ENCODE measurements at regions not wholly inside any gene's neighbourhood (a gene's known extent, or its start where the extent isn't known, plus 50 kb on each side); places are given as distances from the start of the nearest gene placed in this dataset.

- Histone ChIP-seq H3K36me3 (replicated peaks; ENCODE audit: control insufficient read depth, insufficient read depth, low read length) (no peaks in the 10 kb centered on the region), H3K27me3 (ENCODE audit: control insufficient read depth, insufficient read depth, low read length) (no peaks in the 10 kb centered on the region), H3K4me3 (ENCODE audit: insufficient read depth, low read depth, low read length) (no peak overlapping the region)
- no peak for DNase-seq
Observed at GRCh38 chr5:167553511-167553910, 737.9 kb upstream of the WWC1 start.

GRCh38 chr5:167554564-167555290 is 736.7 kb upstream of the WWC1 start:
- Histone ChIP-seq H3K4me3 (ENCODE audit: insufficient read depth, low read depth, low read length) (no peak overlapping the region), H3K36me3 (replicated peaks; ENCODE audit: control insufficient read depth, insufficient read depth, low read length) (no peaks in the 10 kb centered on the region)
- no peak for DNase-seq

GRCh38 chr5:167555565-167556166 is 735.8 kb upstream of the WWC1 start:
- no peak overlapping the region for H3K4me3 ChIP-seq (ENCODE audit: insufficient read depth, low read depth, low read length)
- DNase-seq = no peak
- H3K36me3 ChIP-seq (replicated peaks; ENCODE audit: control insufficient read depth, insufficient read depth, low read length) = no peaks in the 10 kb centered on the region
- no peaks in the 10 kb centered on the region for H3K27me3 ChIP-seq (ENCODE audit: control insufficient read depth, insufficient read depth, low read length)

More at GRCh38 chr5:167554564-167555290, 736.7 kb upstream of the WWC1 start:
- no peaks in the 10 kb centered on the region for H3K27me3 ChIP-seq (ENCODE audit: control insufficient read depth, insufficient read depth, low read length)

GRCh38 chr5:167557359-167557758 is 734.1 kb upstream of the WWC1 start:
- H3K36me3 ChIP-seq (replicated peaks; ENCODE audit: control insufficient read depth, insufficient read depth, low read length) = no peaks in the 10 kb centered on the region
- H3K4me3 ChIP-seq (ENCODE audit: insufficient read depth, low read depth, low read length) = no peak overlapping the region
- H3K27me3 ChIP-seq (ENCODE audit: control insufficient read depth, insufficient read depth, low read length) = no peaks in the 10 kb centered on the region
- DNase-seq = no peak

- no peaks in the 10 kb centered on the region for H3K36me3 ChIP-seq (replicated peaks; ENCODE audit: control insufficient read depth, insufficient read depth, low read length)
- H3K27me3 ChIP-seq (ENCODE audit: control insufficient read depth, insufficient read depth, low read length) = no peaks in the 10 kb centered on the region
- no peak overlapping the region for H3K4me3 ChIP-seq (ENCODE audit: insufficient read depth, low read depth, low read length)
- peak; percentile 9 for DNase-seq
Observed at GRCh38 chr5:167561796-167562195, 729.6 kb upstream of the WWC1 start.

GRCh38 chr5:167564275-167564674 is 727.2 kb upstream of the WWC1 start:
- Histone ChIP-seq H3K27me3 (ENCODE audit: control insufficient read depth, insufficient read depth, low read length) (no peaks in the 10 kb centered on the region), H3K4me3 (ENCODE audit: insufficient read depth, low read depth, low read length) (no peak overlapping the region), H3K36me3 (replicated peaks; ENCODE audit: control insufficient read depth, insufficient read depth, low read length) (no peaks in the 10 kb centered on the region)
- DNase-seq = no peak

- H3K27me3 ChIP-seq (ENCODE audit: control insufficient read depth, insufficient read depth, low read length) = no peaks in the 10 kb centered on the region
- H3K4me3 ChIP-seq (ENCODE audit: insufficient read depth, low read depth, low read length) = no peak overlapping the region
- DNase-seq = peak; percentile 24
Observed at GRCh38 chr5:167565189-167565954, 726.1 kb upstream of the WWC1 start.

GRCh38 chr5:167570431-167570830 is 721.0 kb upstream of the WWC1 start:
- H3K4me3 ChIP-seq (ENCODE audit: insufficient read depth, low read depth, low read length) = no peak overlapping the region
- H3K36me3 ChIP-seq (replicated peaks; ENCODE audit: control insufficient read depth, insufficient read depth, low read length) = no peaks in the 10 kb centered on the region
- peak; percentile 22 for DNase-seq
- no peaks in the 10 kb centered on the region for H3K27me3 ChIP-seq (ENCODE audit: control insufficient read depth, insufficient read depth, low read length)

More at GRCh38 chr5:167565189-167565954, 726.1 kb upstream of the WWC1 start:
- H3K36me3 ChIP-seq (replicated peaks; ENCODE audit: control insufficient read depth, insufficient read depth, low read length) = no peaks in the 10 kb centered on the region

- H3K36me3 ChIP-seq (replicated peaks; ENCODE audit: control insufficient read depth, insufficient read depth, low read length) = no peaks in the 10 kb centered on the region
- DNase-seq = no peak
- H3K27me3 ChIP-seq (ENCODE audit: control insufficient read depth, insufficient read depth, low read length) = no peaks in the 10 kb centered on the region
- no peak overlapping the region for H3K4me3 ChIP-seq (ENCODE audit: insufficient read depth, low read depth, low read length)
Observed at GRCh38 chr5:167571824-167572223, 719.6 kb upstream of the WWC1 start.

GRCh38 chr5:167573370-167574127 is 717.9 kb upstream of the WWC1 start:
- DNase-seq = peak; percentile 30
- H3K27me3 ChIP-seq (ENCODE audit: control insufficient read depth, insufficient read depth, low read length) = no peaks in the 10 kb centered on the region
- H3K36me3 ChIP-seq (replicated peaks; ENCODE audit: control insufficient read depth, insufficient read depth, low read length) = no peaks in the 10 kb centered on the region
- H3K4me3 ChIP-seq (ENCODE audit: insufficient read depth, low read depth, low read length) = peak overlapping the region; percentile 42

GRCh38 chr5:167574464-167574863 is 717.0 kb upstream of the WWC1 start:
- H3K27me3 ChIP-seq (ENCODE audit: control insufficient read depth, insufficient read depth, low read length) = no peaks in the 10 kb centered on the region
- peak overlapping the region; percentile 42 for H3K4me3 ChIP-seq (ENCODE audit: insufficient read depth, low read depth, low read length)
- DNase-seq = no peak
- H3K36me3 ChIP-seq (replicated peaks; ENCODE audit: control insufficient read depth, insufficient read depth, low read length) = no peaks in the 10 kb centered on the region

GRCh38 chr5:167575330-167575729 is 716.1 kb upstream of the WWC1 start:
- DNase-seq = no peak
- Histone ChIP-seq H3K36me3 (replicated peaks; ENCODE audit: control insufficient read depth, insufficient read depth, low read length) (no peaks in the 10 kb centered on the region), H3K27me3 (ENCODE audit: control insufficient read depth, insufficient read depth, low read length) (no peaks in the 10 kb centered on the region), H3K4me3 (ENCODE audit: insufficient read depth, low read depth, low read length) (no peak overlapping the region)

GRCh38 chr5:167576126-167576525 is 715.3 kb upstream of the WWC1 start:
- no peak overlapping the region for H3K4me3 ChIP-seq (ENCODE audit: insufficient read depth, low read depth, low read length)
- H3K36me3 ChIP-seq (replicated peaks; ENCODE audit: control insufficient read depth, insufficient read depth, low read length) = no peaks in the 10 kb centered on the region
- no peak for DNase-seq
- H3K27me3 ChIP-seq (ENCODE audit: control insufficient read depth, insufficient read depth, low read length) = no peaks in the 10 kb centered on the region

GRCh38 chr5:167576897-167577296 is 714.5 kb upstream of the WWC1 start:
- Histone ChIP-seq H3K27me3 (ENCODE audit: control insufficient read depth, insufficient read depth, low read length) (no peaks in the 10 kb centered on the region), H3K36me3 (replicated peaks; ENCODE audit: control insufficient read depth, insufficient read depth, low read length) (no peaks in the 10 kb centered on the region), H3K4me3 (ENCODE audit: insufficient read depth, low read depth, low read length) (no peak overlapping the region)
- DNase-seq = no peak
